T47D (cell line): ENCODE measurements at regions not wholly inside any gene's neighbourhood (a gene's known extent, or its start where the extent isn't known, plus 50 kb on each side); places are given as distances from the start of the nearest gene placed in this dataset.

Source experiments
- DNase-seq, 2 experiments: peaks; one replicate each; pipeline versions ENCODE4 v3.0.0 to v3.0.0-alpha.2; 2011 to 2012; ENCODE audit warnings: low read depth in 1 of 2, low spot score in 1 of 2
- JUND ChIP-seq: IDR thresholded peaks from 2 replicates; pipeline ENCODE4 v1.6.1; 2012; ENCODE audit warnings: low read depth
- in situ Hi-C: cut with HindIII; loops from 2 replicates; pipeline ENCODE4 v1.10.0; 2016; ENCODE audit warnings: low sequenced_read_pairs, low pct_unique_long_range_greater_than_20kb

GRCh38 chr22:44442186-44442815 lies 55.7 kb downstream of the RTL6 start:
- TF ChIP-seq JUND, result no peak
- in situ Hi-C loops, result no loop called here
- no peak for DNase-seq

GRCh38 chr22:44441401-44442185 lies 56.4 kb downstream of the RTL6 start:
- no peak for TF ChIP-seq JUND
- no peak for DNase-seq
- in situ Hi-C loops, result no loop called here

GRCh38 chr22:44440224-44441160 lies 57.5 kb downstream of the RTL6 start:
- in situ Hi-C loops, result no loop called here
- no peak for TF ChIP-seq JUND
- no peak for DNase-seq

GRCh38 chr22:44439356-44440223 lies 58.4 kb downstream of the RTL6 start:
- in situ Hi-C loops, result no loop called here
- TF ChIP-seq JUND, result no peak
- DNase-seq, result no peak

DNA sequence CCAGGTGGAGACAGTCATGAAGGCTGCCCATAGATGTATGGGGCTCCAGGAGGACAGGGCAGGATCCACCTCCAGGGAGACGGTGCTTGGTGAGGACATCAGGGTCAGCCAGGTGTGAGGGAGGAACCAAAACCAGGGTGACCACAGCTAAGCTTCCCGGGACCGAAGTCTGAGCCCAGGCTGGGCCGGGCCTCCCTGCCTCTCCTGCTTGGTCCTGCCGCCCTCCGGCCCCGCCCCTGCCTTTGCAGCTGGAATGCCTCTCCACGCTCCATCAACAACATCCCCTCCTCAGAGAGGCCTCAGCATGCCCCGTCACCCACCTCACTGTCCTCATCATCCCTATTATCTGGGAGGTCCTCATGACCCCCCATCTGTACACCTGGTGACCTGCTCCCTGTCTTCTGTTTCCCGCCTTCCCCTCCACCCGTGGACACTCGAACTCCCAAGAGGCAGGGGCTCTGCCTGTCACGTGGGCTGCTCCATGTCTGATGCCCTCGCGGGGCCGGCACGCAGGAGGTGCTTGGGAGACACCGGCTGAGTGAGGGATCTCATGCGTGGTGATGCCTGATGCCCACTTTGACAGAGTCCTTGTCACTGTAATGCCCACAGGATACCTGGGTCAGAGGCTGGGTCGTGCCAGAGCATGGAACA lies 59.4 kb downstream of the RTL6 start:
- no peak for TF ChIP-seq JUND
- in situ Hi-C loops, result no loop called here

DNA sequence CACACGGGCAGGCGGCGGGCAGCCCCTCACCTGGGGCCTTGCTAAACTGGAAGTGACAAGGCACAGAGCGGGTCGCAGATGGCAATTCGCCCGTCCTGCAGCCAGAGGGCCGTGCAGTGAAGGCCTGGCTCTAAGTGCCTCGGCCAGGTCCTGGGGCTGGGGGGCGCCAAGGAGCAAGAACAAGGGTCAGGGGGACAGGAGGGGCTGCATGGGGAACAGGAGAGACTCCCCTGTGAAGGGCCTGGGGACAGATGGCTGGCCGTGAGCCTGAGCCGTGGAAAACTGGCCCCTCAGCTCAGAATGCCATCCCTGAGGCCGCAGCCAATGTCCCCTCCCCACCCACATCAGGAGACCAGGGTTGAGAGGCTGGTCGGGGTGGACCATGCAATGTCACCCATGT lies 60.0 kb downstream of the RTL6 start:
- in situ Hi-C loops, result no loop called here
- no peak for TF ChIP-seq JUND
- DNase-seq, result no peak

More for the DNA sequence above, 59.4 kb downstream of the RTL6 start:
- DNase-seq, result no peak

DNA sequence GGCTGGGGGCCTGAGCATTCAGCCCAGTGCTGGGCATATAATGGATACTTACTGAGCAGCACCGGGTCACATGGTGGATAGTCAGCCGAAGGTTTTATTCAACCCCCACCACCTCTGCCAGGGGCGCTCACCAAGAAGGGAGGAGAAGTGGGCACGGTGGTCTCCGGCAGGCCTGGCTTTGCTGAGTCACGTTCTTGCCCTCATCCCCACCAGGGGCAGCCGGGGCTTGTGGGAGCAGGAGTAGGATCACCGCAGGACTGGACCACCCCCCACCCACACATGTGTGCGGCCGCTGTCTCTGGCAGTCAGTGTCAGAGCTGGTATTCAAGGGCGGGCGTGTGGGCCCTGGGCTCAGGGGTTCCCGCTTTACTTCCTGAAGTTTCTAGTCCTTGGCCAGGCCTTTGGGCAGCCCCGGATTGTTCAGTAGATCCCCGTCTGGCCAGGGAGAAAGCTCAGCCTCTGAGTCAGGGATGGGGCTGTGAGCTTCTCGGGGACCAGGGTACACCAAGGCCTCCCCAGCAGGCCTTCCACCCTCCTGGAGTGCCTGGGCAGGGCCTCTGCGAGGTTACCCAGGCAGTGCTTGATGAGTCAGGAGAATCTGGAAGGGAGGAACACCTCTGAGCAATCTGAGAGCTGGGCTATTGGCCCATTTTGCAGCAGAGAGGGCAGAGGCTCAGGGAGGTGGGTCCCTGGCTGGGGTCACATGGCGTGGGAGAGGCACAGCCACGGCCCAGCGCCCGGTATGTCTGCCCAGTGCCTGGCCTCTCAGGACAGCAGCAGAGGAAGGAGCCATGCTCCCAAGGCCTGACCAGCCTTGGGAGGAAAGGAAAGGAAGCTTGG lies 60.6 kb downstream of the RTL6 start:
- in situ Hi-C loops, result no loop called here
- no peak for DNase-seq
- TF ChIP-seq JUND, result no peak

DNA sequence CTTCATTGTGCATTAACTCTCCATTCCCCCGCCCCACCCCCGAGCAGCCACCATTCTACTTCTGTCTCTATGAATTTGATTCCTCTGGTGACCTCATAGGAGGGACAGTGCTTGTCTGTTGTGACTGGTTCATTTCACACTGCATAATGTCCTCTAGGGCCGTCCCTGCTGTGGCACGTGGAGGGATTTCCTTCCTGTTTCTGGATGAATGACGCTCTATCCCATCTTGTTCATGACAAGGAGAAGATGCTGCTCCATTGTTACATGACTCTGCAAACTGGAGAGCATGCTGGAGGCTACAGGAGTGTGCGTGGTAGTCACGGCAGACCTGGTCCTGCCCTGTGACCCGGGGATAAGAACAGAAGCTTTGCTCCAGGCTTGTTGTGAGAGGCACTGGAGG lies 61.3 kb downstream of the RTL6 start:
- in situ Hi-C loops, result no loop called here
- no peak for DNase-seq
- TF ChIP-seq JUND, result no peak

- TF ChIP-seq JUND, result no peak
- DNase-seq, result no peak
- in situ Hi-C loops, result no loop called here
Observed at GRCh38 chr22:44431256-44431655, 66.8 kb downstream of the RTL6 start.

- no peak for DNase-seq
- no peak for TF ChIP-seq JUND
- in situ Hi-C loops, result no loop called here
Observed at GRCh38 chr22:44430716-44431115, 67.3 kb downstream of the RTL6 start.

DNA sequence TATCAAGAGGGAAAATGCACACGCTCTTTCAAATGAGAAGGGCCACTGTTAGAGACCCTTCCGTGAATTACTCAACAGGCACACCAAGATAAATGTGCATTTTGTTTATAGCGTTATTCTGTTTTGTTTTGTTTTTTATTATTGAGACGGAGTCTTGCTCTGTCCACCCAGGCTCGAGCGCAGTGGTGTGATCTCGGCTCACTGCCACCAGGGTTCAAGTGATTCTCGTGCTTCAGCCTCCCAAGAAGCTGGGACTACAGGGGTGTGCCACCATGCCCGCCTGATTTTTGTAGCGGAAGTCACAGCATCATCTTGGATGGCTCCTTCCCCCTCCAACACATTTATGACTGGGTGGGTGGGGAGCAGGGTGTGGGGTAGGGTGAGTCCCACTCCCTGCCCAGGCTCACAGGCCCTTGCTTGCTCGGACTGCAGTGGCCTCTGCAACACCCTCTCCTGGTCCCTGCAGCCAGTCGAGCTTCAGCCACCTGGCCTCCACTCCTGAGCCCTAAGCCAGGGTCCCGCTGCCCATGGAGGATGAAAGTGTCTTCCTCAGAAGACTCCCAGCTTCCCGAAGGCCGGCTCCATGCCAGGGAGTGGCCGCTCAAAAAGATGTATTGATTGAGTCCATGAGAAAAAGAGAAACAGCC lies 68.0 kb downstream of the RTL6 start:
- DNase-seq, result no peak
- in situ Hi-C loops, result no loop called here
- no peak for TF ChIP-seq JUND
